ENCODE measurements at regions not wholly inside any gene's neighbourhood (a gene's known extent, or its start where the extent isn't known, plus 50 kb on each side); places are given as distances from the start of the nearest gene placed in this dataset.

- Histone ChIP-seq H3K27me3 (no peaks in the 10 kb centered on the region), H3K4me3 (no peak overlapping the region), H3K4me1 (no peaks in the 10 kb centered on the region), H3K36me3 (no peaks in the 10 kb centered on the region), H3K27ac (peak overlapping the region in 1 of 4 donors; percentile 18), H3K9me3 (no peaks in the 10 kb centered on the region)
- DNase-seq: no peak
- TF ChIP-seq CTCF (IDR thresholded peaks at IDR 0.05): no peak
- TF ChIP-seq POLR2A (IDR thresholded peaks at IDR 0.05): no peak
Measured at GRCh38 chr1:113280581-113280980, 109.7 kb upstream of the MAGI3 start.

- H3K27me3 ChIP-seq: no peaks in the 10 kb centered on the region
- H3K27ac ChIP-seq: no peak overlapping the region
- H3K4me3 ChIP-seq: no peak overlapping the region
- DNase-seq: no peak
- TF ChIP-seq POLR2A (IDR thresholded peaks at IDR 0.05): no peak
- TF ChIP-seq CTCF (IDR thresholded peaks at IDR 0.05): no peak
- no peaks in the 10 kb centered on the region for H3K4me1 ChIP-seq
- H3K9me3 ChIP-seq: no peaks in the 10 kb centered on the region
- no peaks in the 10 kb centered on the region for H3K36me3 ChIP-seq
Measured at GRCh38 chr1:113281550-113281949, 108.8 kb upstream of the MAGI3 start.

- no peaks in the 10 kb centered on the region for H3K9me3 ChIP-seq
- no peaks in the 10 kb centered on the region for H3K4me1 ChIP-seq
- TF ChIP-seq POLR2A (IDR thresholded peaks at IDR 0.05) (no peak), CTCF (IDR thresholded peaks at IDR 0.05) (no peak)
- no peak for DNase-seq
- no peaks in the 10 kb centered on the region for H3K36me3 ChIP-seq
- H3K27ac ChIP-seq: no peak overlapping the region
- H3K27me3 ChIP-seq: no peaks in the 10 kb centered on the region
- no peak overlapping the region for H3K4me3 ChIP-seq
Measured at GRCh38 chr1:113282008-113282892, 108.1 kb upstream of the MAGI3 start.

- Histone ChIP-seq H3K27ac (no peak overlapping the region), H3K4me1 (no peaks in the 10 kb centered on the region), H3K9me3 (no peaks in the 10 kb centered on the region), H3K4me3 (no peak overlapping the region), H3K36me3 (no peaks in the 10 kb centered on the region), H3K27me3 (no peaks in the 10 kb centered on the region)
- no peak for DNase-seq
- TF ChIP-seq CTCF (IDR thresholded peaks at IDR 0.05) (no peak), POLR2A (IDR thresholded peaks at IDR 0.05) (no peak)
Measured at GRCh38 chr1:113282893-113283285, 107.4 kb upstream of the MAGI3 start.

- no peak for DNase-seq
- H3K36me3 ChIP-seq: no peaks in the 10 kb centered on the region
- H3K4me1 ChIP-seq: no peaks in the 10 kb centered on the region
- H3K9me3 ChIP-seq: no peaks in the 10 kb centered on the region
- H3K27ac ChIP-seq: no peak overlapping the region
- TF ChIP-seq POLR2A (IDR thresholded peaks at IDR 0.05) (no peak), CTCF (IDR thresholded peaks at IDR 0.05) (no peak)
- no peak overlapping the region for H3K4me3 ChIP-seq
- H3K27me3 ChIP-seq: no peaks in the 10 kb centered on the region
Measured at GRCh38 chr1:113283914-113284313, 106.4 kb upstream of the MAGI3 start.

Data from Peyer's patch (tissue), 4 donors.